Body of pancreas (tissue), 4 donors: ENCODE measurements at regions not wholly inside any gene's neighbourhood (a gene's known extent, or its start where the extent isn't known, plus 50 kb on each side); places are given as distances from the start of the nearest gene placed in this dataset.

ENCODE experiments used
- POLR2A ChIP-seq, 3 donors: fragments of 450-650 bp; IDR thresholded peaks; one replicate each; pipeline ENCODE4 v1.6.1; 2016; ENCODE audit warnings: antibody characterized with exemption in 3 of 3, mild to moderate bottlenecking in 2 of 3
- TF ChIP-seq, protein P1 (sequence below), 7 experiments: fragments of 450-650 bp in 4 of 7; fragments of 200-600 bp in 3 of 7; sonication (generic) in 3 of 7; IDR thresholded peaks; one replicate each; pipeline ENCODE4 v1.5.1; 2016 to 2019; ENCODE audit warnings: antibody characterized with exemption in 7 of 7

- no peak for TF ChIP-seq POLR2A (IDR thresholded peaks at IDR 0.05)
- TF ChIP-seq, protein P1, sequence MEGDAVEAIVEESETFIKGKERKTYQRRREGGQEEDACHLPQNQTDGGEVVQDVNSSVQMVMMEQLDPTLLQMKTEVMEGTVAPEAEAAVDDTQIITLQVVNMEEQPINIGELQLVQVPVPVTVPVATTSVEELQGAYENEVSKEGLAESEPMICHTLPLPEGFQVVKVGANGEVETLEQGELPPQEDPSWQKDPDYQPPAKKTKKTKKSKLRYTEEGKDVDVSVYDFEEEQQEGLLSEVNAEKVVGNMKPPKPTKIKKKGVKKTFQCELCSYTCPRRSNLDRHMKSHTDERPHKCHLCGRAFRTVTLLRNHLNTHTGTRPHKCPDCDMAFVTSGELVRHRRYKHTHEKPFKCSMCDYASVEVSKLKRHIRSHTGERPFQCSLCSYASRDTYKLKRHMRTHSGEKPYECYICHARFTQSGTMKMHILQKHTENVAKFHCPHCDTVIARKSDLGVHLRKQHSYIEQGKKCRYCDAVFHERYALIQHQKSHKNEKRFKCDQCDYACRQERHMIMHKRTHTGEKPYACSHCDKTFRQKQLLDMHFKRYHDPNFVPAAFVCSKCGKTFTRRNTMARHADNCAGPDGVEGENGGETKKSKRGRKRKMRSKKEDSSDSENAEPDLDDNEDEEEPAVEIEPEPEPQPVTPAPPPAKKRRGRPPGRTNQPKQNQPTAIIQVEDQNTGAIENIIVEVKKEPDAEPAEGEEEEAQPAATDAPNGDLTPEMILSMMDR (IDR thresholded peaks at IDR 0.05): no peak
Observed at GRCh38 chr18:73245345-73245744, 377.6 kb upstream of the NETO1 start.
